Esophagus (tissue), 2 donors: ENCODE measurements at regions not wholly inside any gene's neighbourhood (a gene's known extent, or its start where the extent isn't known, plus 50 kb on each side); places are given as distances from the start of the nearest gene placed in this dataset.

Source experiments
- H3K27ac ChIP-seq, 2 donors: one replicate each; pipeline ENCODE4 v1.5.1; 2013; ENCODE audit warnings: low read depth in 2 of 2, mild to moderate bottlenecking in 2 of 2, inconsistent platforms in 1 of 2, low read length in 1 of 2, moderate library complexity in 1 of 2
- H3K27me3 ChIP-seq, 2 donors: one replicate each; pipeline ENCODE4 v1.6.1; 2013; ENCODE audit warnings: low read length in 2 of 2, control low read depth in 1 of 2, mild to moderate bottlenecking in 1 of 2; ENCODE audit not compliant: insufficient read depth in 2 of 2, control insufficient read depth in 1 of 2
- H3K36me3 ChIP-seq, 2 donors: one replicate each; pipeline ENCODE4 v1.6.1; 2013; ENCODE audit warnings: low read length in 1 of 2; ENCODE audit not compliant: control insufficient read depth in 2 of 2, insufficient read depth in 2 of 2
- H3K4me1 ChIP-seq, 2 donors: one replicate each; pipeline ENCODE4 v1.6.1; 2013; ENCODE audit warnings: low read length in 1 of 2; ENCODE audit not compliant: control insufficient read depth in 2 of 2, insufficient read depth in 2 of 2
- H3K4me3 ChIP-seq, 2 donors: one replicate each; pipeline ENCODE4 v1.5.1; 2013; ENCODE audit warnings: low read length in 2 of 2, mild to moderate bottlenecking in 2 of 2, low read depth in 1 of 2, moderate library complexity in 1 of 2
- H3K9me3 ChIP-seq, 2 donors: one replicate each; pipeline ENCODE4 v1.6.1; 2013; ENCODE audit warnings: mild to moderate bottlenecking in 2 of 2, low read depth in 1 of 2, low read length in 1 of 2, moderate library complexity in 1 of 2; ENCODE audit not compliant: control insufficient read depth in 2 of 2, insufficient read depth in 1 of 2
- WGBS, 2 donors: extraction: QIAGEN DNeasy Blood & Tissue Kit; methylation state at CpG; one replicate each; pipeline ENCODE4 v1.1.7; 2013; 5-methylcytosine and 5-hydroxymethylcytosine counted together
- donor health status: healthy with polysubstance abuse.
- donor health status: Bipolar disorder and iron deficiency.

GRCh38 chr7:113232885-113233284 lies 114.5 kb upstream of the SMIM30 start:
- Histone ChIP-seq H3K36me3 (no peaks in the 10 kb centered on the region), H3K4me3 (no peak overlapping the region), H3K4me1 (no peaks in the 10 kb centered on the region), H3K27ac (no peak overlapping the region), H3K27me3 (no peaks in the 10 kb centered on the region), H3K9me3 (no peaks in the 10 kb centered on the region)
- 84 to 85% methylated on average over 2 of the region's 2 CpGs for WGBS, 2 donors

- no peak overlapping the region for H3K27ac ChIP-seq
- H3K9me3 ChIP-seq = no peaks in the 10 kb centered on the region
- H3K36me3 ChIP-seq = no peaks in the 10 kb centered on the region
- WGBS, 2 donors = 92 to 94% methylated on average over 2 of the region's 2 CpGs
- H3K4me3 ChIP-seq = no peak overlapping the region
- H3K27me3 ChIP-seq = no peaks in the 10 kb centered on the region
- H3K4me1 ChIP-seq = no peaks in the 10 kb centered on the region
Observed at GRCh38 chr7:113230691-113231090, 112.3 kb upstream of the SMIM30 start.

- Histone ChIP-seq H3K36me3 (no peaks in the 10 kb centered on the region), H3K4me1 (no peaks in the 10 kb centered on the region), H3K27me3 (no peaks in the 10 kb centered on the region), H3K9me3 (no peaks in the 10 kb centered on the region), H3K27ac (no peak overlapping the region), H3K4me3 (no peak overlapping the region)
- WGBS, 2 donors = 36 to 40% methylated on average over 4 of the region's 4 CpGs
Observed at GRCh38 chr7:113217314-113217713, 99.0 kb upstream of the SMIM30 start.

DNA sequence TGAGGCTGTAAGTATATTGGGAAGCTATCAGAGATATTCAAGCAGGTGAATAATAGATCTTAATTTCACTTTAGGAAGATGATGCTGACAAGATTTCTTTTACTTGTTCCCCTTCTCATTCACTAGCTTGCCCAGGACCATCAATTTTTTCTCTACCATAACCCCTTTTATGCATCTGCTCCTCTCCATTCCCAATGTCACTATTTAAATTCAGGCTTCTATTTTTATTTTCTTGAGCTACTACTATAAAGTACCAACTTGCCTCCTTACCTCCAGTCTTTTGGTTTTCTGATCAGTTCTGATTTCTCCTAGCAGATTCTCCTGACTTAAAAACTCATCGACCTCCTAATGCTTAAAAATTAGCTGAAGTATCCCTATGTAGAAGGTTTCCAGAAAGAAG lies 97.7 kb upstream of the SMIM30 start:
- no peak overlapping the region for H3K27ac ChIP-seq
- no peaks in the 10 kb centered on the region for H3K27me3 ChIP-seq
- WGBS, 2 donors = 72 to 78% methylated on average over 1 of the region's 1 CpG
- H3K36me3 ChIP-seq = no peaks in the 10 kb centered on the region
- no peaks in the 10 kb centered on the region for H3K4me1 ChIP-seq
- H3K9me3 ChIP-seq = no peaks in the 10 kb centered on the region
- H3K4me3 ChIP-seq = no peak overlapping the region

GRCh38 chr7:113209449-113210203 lies 91.3 kb upstream of the SMIM30 start:
- WGBS, 2 donors = 56 to 58% methylated on average over 1 of the region's 1 CpG
- Histone ChIP-seq H3K27me3 (no peaks in the 10 kb centered on the region), H3K4me3 (no peak overlapping the region), H3K9me3 (no peaks in the 10 kb centered on the region), H3K4me1 (no peaks in the 10 kb centered on the region), H3K27ac (no peak overlapping the region), H3K36me3 (no peaks in the 10 kb centered on the region)

GRCh38 chr7:113207931-113208330 lies 89.6 kb upstream of the SMIM30 start:
- H3K9me3 ChIP-seq = no peaks in the 10 kb centered on the region

GRCh38 chr7:113207441-113207840 lies 89.1 kb upstream of the SMIM30 start:
- no peaks in the 10 kb centered on the region for H3K27me3 ChIP-seq
- H3K4me1 ChIP-seq = no peaks in the 10 kb centered on the region
- WGBS, 2 donors = 85 to 87% methylated on average over 3 of the region's 3 CpGs
- H3K9me3 ChIP-seq = no peaks in the 10 kb centered on the region
- H3K36me3 ChIP-seq = no peaks in the 10 kb centered on the region
- no peak overlapping the region for H3K4me3 ChIP-seq
- no peak overlapping the region for H3K27ac ChIP-seq

More at GRCh38 chr7:113207931-113208330, 89.6 kb upstream of the SMIM30 start:
- Histone ChIP-seq H3K27ac (no peak overlapping the region), H3K4me3 (no peak overlapping the region), H3K36me3 (no peaks in the 10 kb centered on the region), H3K4me1 (no peaks in the 10 kb centered on the region), H3K27me3 (no peaks in the 10 kb centered on the region)
- 77 to 80% methylated on average over 2 of the region's 2 CpGs for WGBS, 2 donors

DNA sequence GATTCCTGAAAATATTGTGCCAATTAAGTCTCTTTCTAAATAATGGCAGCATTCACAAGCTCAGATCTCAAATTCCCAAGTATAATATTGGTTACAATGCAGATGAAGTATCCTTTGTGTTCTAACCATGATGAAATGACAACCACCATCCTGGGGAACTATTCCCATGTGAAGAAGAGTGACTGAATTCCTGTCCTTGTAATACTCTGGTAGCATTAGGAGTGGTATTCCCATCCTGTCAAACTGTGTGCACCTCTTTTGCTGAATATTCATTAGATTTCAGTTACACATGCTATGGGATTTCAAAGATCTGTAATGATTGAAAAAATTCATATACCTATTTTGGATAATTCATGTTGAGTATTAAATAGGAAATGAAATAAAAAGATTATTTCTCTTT lies 86.1 kb upstream of the SMIM30 start:
- Histone ChIP-seq H3K9me3 (no peaks in the 10 kb centered on the region), H3K4me3 (no peak overlapping the region), H3K36me3 (no peaks in the 10 kb centered on the region), H3K27ac (no peak overlapping the region), H3K27me3 (no peaks in the 10 kb centered on the region), H3K4me1 (no peaks in the 10 kb centered on the region)

GRCh38 chr7:113202284-113202683 lies 83.9 kb upstream of the SMIM30 start:
- H3K4me1 ChIP-seq = no peaks in the 10 kb centered on the region
- H3K4me3 ChIP-seq = no peak overlapping the region
- H3K36me3 ChIP-seq = no peaks in the 10 kb centered on the region
- H3K9me3 ChIP-seq = no peaks in the 10 kb centered on the region
- H3K27me3 ChIP-seq = no peaks in the 10 kb centered on the region
- no peak overlapping the region for H3K27ac ChIP-seq

GRCh38 chr7:113200281-113200680 lies 81.9 kb upstream of the SMIM30 start:
- Histone ChIP-seq H3K27ac (no peak overlapping the region), H3K4me1 (no peaks in the 10 kb centered on the region), H3K27me3 (no peaks in the 10 kb centered on the region), H3K4me3 (no peak overlapping the region), H3K9me3 (no peaks in the 10 kb centered on the region), H3K36me3 (no peaks in the 10 kb centered on the region)
- WGBS, 2 donors = 74 to 85% methylated on average over 2 of the region's 2 CpGs
